Activated CD8-positive, alpha-beta memory T cell treated with anti-CD3 and anti-CD28 coated beads, Interleukin-2, amount 10 ng/mL, durations not matched to agents 7 days and 5 days (primary cell): ENCODE measurements at regions not wholly inside any gene's neighbourhood (a gene's known extent, or its start where the extent isn't known, plus 50 kb on each side); places are given as distances from the start of the nearest gene placed in this dataset.

ENCODE experiments used
- ATAC-seq: fragments of 150-1000 bp; cut with Tn5 transposase; one replicate; pipeline ENCODE4 v1.10.0; 2021; ENCODE audit warnings: moderate library complexity
- CTCF ChIA-PET: fragments of 350-600 bp; sonication (Branson Sonifier 250); formaldehyde crosslinking; loops from one replicate; lab custom pipeline; 2021; ENCODE audit warnings: antibody characterized with exemption; lab: Charles Lee
- DNase-seq: peaks from one replicate; pipeline ENCODE4 v3.0.0-alpha.2; 2020
- H3K27ac Mint-ChIP-seq: one replicate; pipeline ENCODE4 v1.8.0; 2021; ENCODE audit warnings: mild to moderate bottlenecking, mixed read lengths
- H3K27me3 Mint-ChIP-seq: one replicate; pipeline ENCODE4 v1.8.0; 2021; ENCODE audit warnings: mixed read lengths
- H3K36me3 Mint-ChIP-seq: one replicate; pipeline ENCODE4 v1.8.0; 2021; ENCODE audit warnings: mild to moderate bottlenecking, mixed read lengths
- H3K4me1 Mint-ChIP-seq: one replicate; pipeline ENCODE4 v1.8.0; 2021; ENCODE audit warnings: mixed read lengths
- H3K4me3 Mint-ChIP-seq: one replicate; pipeline ENCODE4 v1.8.0; 2021; ENCODE audit warnings: mild to moderate bottlenecking, moderate library complexity, mixed read lengths
- H3K9me3 Mint-ChIP-seq: one replicate; pipeline ENCODE4 v1.8.0; 2022; ENCODE audit warnings: low read depth, mixed read lengths

GRCh38 chr5:121189342-121190305, 662.1 kb upstream of the FTMT start:
- Mint-ChIP-seq H3K27me3 (no peaks in the 10 kb centered on the region), H3K36me3 (no peaks in the 10 kb centered on the region), H3K9me3 (peaks cover 11% of the 10 kb centered on the region), H3K4me1 (no peaks in the 10 kb centered on the region), H3K4me3 (no peak overlapping the region), H3K27ac (no peak overlapping the region)
- CTCF ChIA-PET: no interaction called here
- DNase-seq (no peak), ATAC-seq (no peak)

- Mint-ChIP-seq H3K4me3 (no peak overlapping the region), H3K36me3 (no peaks in the 10 kb centered on the region), H3K27ac (no peak overlapping the region), H3K27me3 (no peaks in the 10 kb centered on the region), H3K4me1 (no peaks in the 10 kb centered on the region), H3K9me3 (peaks cover 7% of the 10 kb centered on the region)
- CTCF ChIA-PET: no interaction called here
- DNase-seq: no peak
- ATAC-seq: no peak
These were observed 652.3 kb upstream of the FTMT start for GRCh38 chr5:121199216-121199999.

GRCh38 chr5:121218086-121218485, 633.6 kb upstream of the FTMT start:
- ATAC-seq (no peak), DNase-seq (no peak)
- Mint-ChIP-seq H3K4me3 (no peak overlapping the region), H3K27ac (no peak overlapping the region), H3K27me3 (no peaks in the 10 kb centered on the region), H3K9me3 (no peaks in the 10 kb centered on the region), H3K4me1 (no peaks in the 10 kb centered on the region), H3K36me3 (no peaks in the 10 kb centered on the region)
- CTCF ChIA-PET: no interaction called here

- H3K9me3 Mint-ChIP-seq: no peaks in the 10 kb centered on the region
- no peaks in the 10 kb centered on the region for H3K36me3 Mint-ChIP-seq
- CTCF ChIA-PET: no interaction called here
These were observed 630.2 kb upstream of the FTMT start for GRCh38 chr5:121221483-121221882.

GRCh38 chr5:121226765-121227164, 624.9 kb upstream of the FTMT start:
- no peak for ATAC-seq
- peaks cover 10% of the 10 kb centered on the region for H3K9me3 Mint-ChIP-seq

More at GRCh38 chr5:121221483-121221882, 630.2 kb upstream of the FTMT start:
- no peaks in the 10 kb centered on the region for H3K4me1 Mint-ChIP-seq
- no peak overlapping the region for H3K27ac Mint-ChIP-seq
- no peaks in the 10 kb centered on the region for H3K27me3 Mint-ChIP-seq
- ATAC-seq (no peak), DNase-seq (no peak)
- no peak overlapping the region for H3K4me3 Mint-ChIP-seq

GRCh38 chr5:121239951-121240350, 611.7 kb upstream of the FTMT start:
- no peaks in the 10 kb centered on the region for H3K36me3 Mint-ChIP-seq
- peaks cover 9% of the 10 kb centered on the region for H3K9me3 Mint-ChIP-seq
- no peaks in the 10 kb centered on the region for H3K27me3 Mint-ChIP-seq
- no peaks in the 10 kb centered on the region for H3K4me1 Mint-ChIP-seq
- DNase-seq (no peak), ATAC-seq (no peak)
- CTCF ChIA-PET: no interaction called here
- no peak overlapping the region for H3K27ac Mint-ChIP-seq
- H3K4me3 Mint-ChIP-seq: no peak overlapping the region

More at GRCh38 chr5:121226765-121227164, 624.9 kb upstream of the FTMT start:
- Mint-ChIP-seq H3K27me3 (no peaks in the 10 kb centered on the region), H3K27ac (no peak overlapping the region), H3K4me3 (no peak overlapping the region), H3K4me1 (no peaks in the 10 kb centered on the region), H3K36me3 (no peaks in the 10 kb centered on the region)
- DNase-seq: no peak
- CTCF ChIA-PET: no interaction called here

GRCh38 chr5:121246971-121247370, 604.7 kb upstream of the FTMT start:
- H3K27ac Mint-ChIP-seq: no peak overlapping the region
- CTCF ChIA-PET: no interaction called here
- H3K9me3 Mint-ChIP-seq: peaks cover 3% of the 10 kb centered on the region
- H3K4me3 Mint-ChIP-seq: no peak overlapping the region
- H3K36me3 Mint-ChIP-seq: no peaks in the 10 kb centered on the region
- no peaks in the 10 kb centered on the region for H3K27me3 Mint-ChIP-seq
- no peak for ATAC-seq
- no peaks in the 10 kb centered on the region for H3K4me1 Mint-ChIP-seq
- no peak for DNase-seq

GRCh38 chr5:121251954-121252353, 599.7 kb upstream of the FTMT start:
- H3K4me3 Mint-ChIP-seq: no peak overlapping the region
- H3K36me3 Mint-ChIP-seq: no peaks in the 10 kb centered on the region
- DNase-seq (no peak), ATAC-seq (no peak)
- CTCF ChIA-PET: no interaction called here
- no peaks in the 10 kb centered on the region for H3K4me1 Mint-ChIP-seq
- peaks cover 3% of the 10 kb centered on the region for H3K9me3 Mint-ChIP-seq
- no peak overlapping the region for H3K27ac Mint-ChIP-seq
- H3K27me3 Mint-ChIP-seq: no peaks in the 10 kb centered on the region

GRCh38 chr5:121257621-121258020, 594.1 kb upstream of the FTMT start:
- H3K9me3 Mint-ChIP-seq: peaks cover 5% of the 10 kb centered on the region
- no peaks in the 10 kb centered on the region for H3K36me3 Mint-ChIP-seq
- H3K4me3 Mint-ChIP-seq: no peak overlapping the region
- ATAC-seq (no peak), DNase-seq (no peak)
- no peak overlapping the region for H3K27ac Mint-ChIP-seq
- no peaks in the 10 kb centered on the region for H3K4me1 Mint-ChIP-seq
- H3K27me3 Mint-ChIP-seq: no peaks in the 10 kb centered on the region
- CTCF ChIA-PET: no interaction called here

GRCh38 chr5:121263456-121263855, 588.2 kb upstream of the FTMT start:
- CTCF ChIA-PET: no interaction called here
- Mint-ChIP-seq H3K4me1 (no peaks in the 10 kb centered on the region), H3K9me3 (peaks cover 9% of the 10 kb centered on the region)

GRCh38 chr5:121264605-121265004, 587.1 kb upstream of the FTMT start:
- H3K4me3 Mint-ChIP-seq: no peak overlapping the region
- H3K27me3 Mint-ChIP-seq: no peaks in the 10 kb centered on the region
- H3K36me3 Mint-ChIP-seq: no peaks in the 10 kb centered on the region
- H3K4me1 Mint-ChIP-seq: no peaks in the 10 kb centered on the region
- no peak for DNase-seq
- no peak for ATAC-seq
- H3K9me3 Mint-ChIP-seq: peaks cover 9% of the 10 kb centered on the region
- no peak overlapping the region for H3K27ac Mint-ChIP-seq
- CTCF ChIA-PET: no interaction called here

More at GRCh38 chr5:121263456-121263855, 588.2 kb upstream of the FTMT start:
- Mint-ChIP-seq H3K4me3 (no peak overlapping the region), H3K27ac (no peak overlapping the region), H3K27me3 (no peaks in the 10 kb centered on the region), H3K36me3 (no peaks in the 10 kb centered on the region)
- DNase-seq: no peak
- ATAC-seq: no peak

- ATAC-seq (no peak), DNase-seq (no peak)
- no peaks in the 10 kb centered on the region for H3K36me3 Mint-ChIP-seq
- peaks cover 7% of the 10 kb centered on the region for H3K9me3 Mint-ChIP-seq
- no peaks in the 10 kb centered on the region for H3K27me3 Mint-ChIP-seq
- no peak overlapping the region for H3K4me3 Mint-ChIP-seq
- CTCF ChIA-PET: no interaction called here
- no peak overlapping the region for H3K27ac Mint-ChIP-seq
- H3K4me1 Mint-ChIP-seq: no peaks in the 10 kb centered on the region
These were observed 580.1 kb upstream of the FTMT start for GRCh38 chr5:121271546-121271945.

- no peak for DNase-seq
- no peak for ATAC-seq
- Mint-ChIP-seq H3K36me3 (no peaks in the 10 kb centered on the region), H3K27me3 (no peaks in the 10 kb centered on the region), H3K9me3 (peaks cover 7% of the 10 kb centered on the region), H3K27ac (no peak overlapping the region), H3K4me3 (no peak overlapping the region), H3K4me1 (no peaks in the 10 kb centered on the region)
- CTCF ChIA-PET: no interaction called here
These were observed 577.7 kb upstream of the FTMT start for GRCh38 chr5:121273833-121274433.
